Urinary bladder (tissue), 3 donors: ENCODE measurements at regions not wholly inside any gene's neighbourhood (a gene's known extent, or its start where the extent isn't known, plus 50 kb on each side); places are given as distances from the start of the nearest gene placed in this dataset.

ENCODE experiments used
- DNase-seq: peaks from one replicate; pipeline ENCODE4 v3.0.0-alpha.2; 2015; ENCODE audit errors: extremely low spot score
- H3K27ac ChIP-seq: one replicate; pipeline ENCODE4 v1.5.1; 2013; ENCODE audit warnings: low read depth, mild to moderate bottlenecking, moderate library complexity
- H3K36me3 ChIP-seq: one replicate; pipeline ENCODE4 v1.6.1; 2013; ENCODE audit warnings: mild to moderate bottlenecking, moderate library complexity; ENCODE audit not compliant: insufficient read depth
- H3K4me1 ChIP-seq: one replicate; pipeline ENCODE4 v1.6.1; 2013; ENCODE audit warnings: mild to moderate bottlenecking, moderate library complexity; ENCODE audit not compliant: insufficient read depth
- H3K4me3 ChIP-seq: one replicate; pipeline ENCODE4 v1.5.1; 2013; ENCODE audit warnings: low read depth, low read length
- WGBS: extraction: QIAGEN DNeasy Blood & Tissue Kit; methylation state at CpG from one replicate; pipeline ENCODE4 v1.1.7; 2013; 5-methylcytosine and 5-hydroxymethylcytosine counted together
- donor health status: healthy with polysubstance abuse.
- donor health status: healthy.

- H3K4me3 ChIP-seq, result no peak overlapping the region
- H3K27ac ChIP-seq, result no peak overlapping the region
- DNase-seq, result no peak
- H3K4me1 ChIP-seq, result no peaks in the 10 kb centered on the region
- 69% methylated on average over 1 of the region's 1 CpG for WGBS
- H3K36me3 ChIP-seq, result no peaks in the 10 kb centered on the region
Measured at GRCh38 chr1:30609999-30610345, 113.4 kb downstream of the MATN1 start.

DNA sequence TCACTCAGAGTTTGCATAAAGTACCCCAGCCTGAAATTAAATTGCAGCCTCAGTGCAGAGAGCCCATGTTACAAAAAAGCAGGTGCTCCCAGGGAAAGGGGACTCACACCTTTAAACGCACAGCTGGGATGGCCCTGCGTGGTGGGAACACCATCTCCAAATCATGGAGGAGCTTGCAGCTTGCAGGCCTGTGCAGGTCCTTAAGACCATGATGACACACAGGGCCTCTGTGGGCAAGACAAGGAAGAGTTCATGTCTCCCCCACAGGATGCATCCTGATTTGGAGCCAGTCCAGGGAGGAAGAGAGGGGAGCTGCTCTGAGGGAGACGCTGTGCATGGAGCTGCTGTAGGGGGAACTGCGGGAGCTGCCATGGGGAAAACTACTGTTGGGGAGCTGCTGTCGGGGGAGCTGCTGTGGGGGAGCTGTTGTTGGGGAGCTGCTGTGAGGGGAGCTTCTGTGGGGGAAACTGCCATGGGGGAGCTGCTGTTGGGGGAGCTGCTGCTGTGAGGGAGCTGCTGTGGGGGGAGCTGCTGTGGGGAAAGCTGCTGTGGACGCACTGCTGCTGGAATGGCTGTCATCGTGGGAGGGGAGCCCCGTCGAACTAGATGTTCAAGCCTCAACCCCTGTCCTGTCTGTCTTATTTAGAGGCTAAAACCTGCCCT lies 113.9 kb downstream of the MATN1 start:
- WGBS, result 68% methylated on average over 9 of the region's 9 CpGs
- no peak overlapping the region for H3K4me3 ChIP-seq

DNA sequence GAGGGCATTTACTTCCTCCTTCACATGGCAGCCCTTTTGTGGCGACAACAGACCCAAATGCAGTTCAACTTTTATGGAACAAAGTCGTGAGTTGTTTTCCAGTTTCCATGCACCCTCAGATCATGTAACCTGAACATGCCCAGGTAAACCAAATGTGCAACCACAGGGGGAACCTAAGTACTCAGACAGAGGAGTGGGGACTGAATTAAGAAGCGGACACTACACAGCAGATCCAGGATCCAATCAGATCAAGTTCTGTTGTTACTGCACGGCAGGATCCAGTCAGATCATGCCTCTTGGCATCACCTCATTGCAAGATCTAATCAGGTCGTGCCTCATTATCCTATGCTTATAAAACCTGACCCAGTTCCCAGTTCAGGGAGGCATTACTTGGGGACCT lies 115.7 kb downstream of the MATN1 start:
- Histone ChIP-seq H3K4me1 (no peaks in the 10 kb centered on the region), H3K36me3 (no peaks in the 10 kb centered on the region), H3K27ac (no peak overlapping the region), H3K4me3 (no peak overlapping the region)
- 64% methylated on average over 5 of the region's 5 CpGs for WGBS
- DNase-seq, result no peak

More for the DNA sequence above, 113.9 kb downstream of the MATN1 start:
- Histone ChIP-seq H3K27ac (no peak overlapping the region), H3K4me1 (no peaks in the 10 kb centered on the region), H3K36me3 (no peaks in the 10 kb centered on the region)
- no peak for DNase-seq

DNA sequence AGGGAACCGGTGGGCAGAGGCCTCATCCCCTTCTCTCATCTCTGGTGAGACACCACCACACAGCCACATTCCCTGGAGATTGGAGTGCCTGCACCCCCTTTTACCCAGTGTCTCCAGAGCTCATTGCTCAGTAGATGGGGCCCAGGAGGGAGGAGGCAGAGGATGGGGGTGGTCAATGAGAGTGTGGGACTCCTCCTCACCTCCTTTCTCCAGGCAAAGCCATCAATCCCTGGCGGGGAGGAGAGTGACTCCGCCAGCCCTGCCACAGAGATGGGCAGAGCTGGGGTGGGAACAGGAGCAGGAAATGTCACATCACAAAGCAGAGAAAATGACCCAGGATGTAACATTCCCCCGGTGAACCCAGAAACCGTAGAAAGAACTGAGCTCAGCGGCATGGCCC lies 117.2 kb downstream of the MATN1 start:
- H3K4me3 ChIP-seq, result no peak overlapping the region
- DNase-seq, result no peak
- H3K27ac ChIP-seq, result no peak overlapping the region
- WGBS, result 31% methylated on average over 6 of the region's 6 CpGs
- no peaks in the 10 kb centered on the region for H3K4me1 ChIP-seq
- no peaks in the 10 kb centered on the region for H3K36me3 ChIP-seq

- Histone ChIP-seq H3K27ac (no peak overlapping the region), H3K4me3 (no peak overlapping the region), H3K4me1 (no peaks in the 10 kb centered on the region), H3K36me3 (no peaks in the 10 kb centered on the region)
- WGBS, result 62% methylated on average over 8 of the region's 8 CpGs
- no peak for DNase-seq
Measured at GRCh38 chr1:30605441-30605920, 117.9 kb downstream of the MATN1 start.

GRCh38 chr1:30604801-30605440 lies 118.5 kb downstream of the MATN1 start:
- Histone ChIP-seq H3K4me1 (no peaks in the 10 kb centered on the region), H3K4me3 (no peak overlapping the region), H3K27ac (no peak overlapping the region), H3K36me3 (no peaks in the 10 kb centered on the region)
- DNase-seq, result no peak
- WGBS, result 82% methylated on average over 6 of the region's 6 CpGs

DNA sequence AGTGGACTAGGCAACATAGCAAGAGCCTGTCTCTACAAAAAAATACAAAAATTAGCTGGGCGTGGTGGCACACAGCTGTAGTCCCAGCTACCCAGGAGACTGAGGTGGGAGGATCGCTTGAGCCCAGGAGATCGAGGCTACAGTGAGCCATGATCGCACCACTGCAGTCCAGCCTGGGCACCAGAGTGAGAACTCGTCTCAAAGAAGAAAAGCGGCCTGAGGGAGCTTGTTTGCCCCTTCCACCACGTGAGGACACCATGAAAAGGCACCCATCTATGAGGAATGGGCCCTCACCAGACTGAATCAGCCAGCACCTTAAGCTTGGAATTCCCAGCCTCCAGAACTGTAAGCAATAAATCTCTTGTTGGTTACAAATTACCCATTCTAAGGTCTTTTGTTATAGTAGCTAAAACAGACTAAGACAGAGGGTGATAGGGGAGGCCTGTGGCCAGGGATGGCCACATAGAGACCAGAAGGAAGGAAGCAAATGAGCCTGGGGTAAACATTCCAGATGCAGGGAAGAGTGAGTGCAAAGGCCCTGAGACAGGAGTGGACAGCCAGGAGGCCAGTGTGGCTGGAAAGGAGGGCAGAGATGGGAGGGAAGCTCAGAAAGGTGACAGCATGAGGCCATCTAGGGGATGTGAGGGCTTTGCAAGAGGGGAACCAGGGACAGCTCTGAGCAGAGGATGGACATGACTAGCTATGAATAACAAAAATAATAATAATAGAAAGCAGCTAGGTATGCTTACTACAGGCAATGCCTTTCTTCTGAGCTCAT lies 120.1 kb downstream of the MATN1 start:
- Histone ChIP-seq H3K4me3 (no peak overlapping the region), H3K27ac (no peak overlapping the region), H3K36me3 (no peaks in the 10 kb centered on the region), H3K4me1 (no peaks in the 10 kb centered on the region)
- WGBS, result 74% methylated on average over 7 of the region's 7 CpGs
- no peak for DNase-seq

DNA sequence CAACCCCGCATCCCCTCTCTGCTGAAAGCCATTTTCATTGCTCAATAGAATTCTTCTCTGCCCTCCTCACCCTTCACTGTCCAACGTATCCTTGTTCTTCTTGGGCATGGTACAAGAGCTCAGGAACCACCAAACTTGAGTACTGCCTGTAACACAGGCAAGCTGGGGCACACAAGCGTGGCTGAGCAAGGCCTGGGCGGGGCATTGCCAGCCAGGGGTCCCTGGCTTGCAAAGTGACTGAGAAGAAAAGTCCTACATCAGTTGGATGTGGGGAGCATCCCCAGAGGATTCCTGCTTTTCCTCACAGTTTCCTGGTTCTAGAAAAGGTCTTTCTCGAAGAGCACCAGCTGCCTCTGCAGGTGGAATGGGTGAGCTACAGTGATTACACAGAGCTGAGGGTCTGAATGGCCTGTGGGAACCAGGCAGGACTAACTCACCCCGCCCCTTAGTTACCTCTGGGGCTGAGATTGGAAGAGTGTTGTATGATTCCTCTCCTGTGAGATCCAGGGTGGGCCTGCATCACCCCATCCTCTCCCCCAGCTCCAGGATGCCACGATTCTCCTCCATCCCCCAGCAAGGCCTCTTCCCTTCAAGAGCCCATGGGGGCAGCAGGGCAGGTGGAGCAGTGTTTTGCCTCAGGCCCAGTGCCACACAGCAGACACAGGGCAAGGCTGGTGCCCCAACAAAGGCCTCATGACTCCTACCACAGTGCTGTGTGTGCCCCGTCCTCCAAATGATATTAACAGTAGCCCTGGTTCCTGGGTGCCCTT lies 121.9 kb downstream of the MATN1 start:
- H3K4me1 ChIP-seq, result no peaks in the 10 kb centered on the region
- H3K36me3 ChIP-seq, result no peaks in the 10 kb centered on the region
- WGBS, result 80% methylated on average over 8 of the region's 8 CpGs
- H3K4me3 ChIP-seq, result no peak overlapping the region
- DNase-seq, result no peak
- H3K27ac ChIP-seq, result no peak overlapping the region

DNA sequence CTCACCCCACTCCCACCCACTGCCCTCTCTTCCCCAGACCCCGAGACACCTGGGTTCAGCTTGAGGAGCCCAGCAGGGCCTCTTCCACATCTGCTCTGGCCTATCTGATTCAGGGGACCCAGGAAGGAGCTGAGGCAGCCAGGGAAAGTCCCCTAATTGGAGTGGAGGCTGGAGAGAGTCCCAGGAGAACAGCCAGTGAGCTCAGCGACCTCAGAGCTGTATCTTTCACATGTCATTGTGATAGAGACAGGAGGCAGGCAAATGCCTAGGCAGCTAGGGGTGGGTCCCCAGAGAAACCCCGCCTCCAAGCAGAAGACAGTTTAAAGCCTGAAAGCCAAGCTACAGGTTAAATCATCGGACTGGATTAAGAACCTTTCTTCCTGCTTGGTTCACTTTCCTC lies 122.7 kb downstream of the MATN1 start:
- H3K4me1 ChIP-seq, result no peaks in the 10 kb centered on the region
- H3K4me3 ChIP-seq, result no peak overlapping the region
- no peak overlapping the region for H3K27ac ChIP-seq
- H3K36me3 ChIP-seq, result no peaks in the 10 kb centered on the region
- DNase-seq, result no peak
- WGBS, result 78% methylated on average over 4 of the region's 4 CpGs

DNA sequence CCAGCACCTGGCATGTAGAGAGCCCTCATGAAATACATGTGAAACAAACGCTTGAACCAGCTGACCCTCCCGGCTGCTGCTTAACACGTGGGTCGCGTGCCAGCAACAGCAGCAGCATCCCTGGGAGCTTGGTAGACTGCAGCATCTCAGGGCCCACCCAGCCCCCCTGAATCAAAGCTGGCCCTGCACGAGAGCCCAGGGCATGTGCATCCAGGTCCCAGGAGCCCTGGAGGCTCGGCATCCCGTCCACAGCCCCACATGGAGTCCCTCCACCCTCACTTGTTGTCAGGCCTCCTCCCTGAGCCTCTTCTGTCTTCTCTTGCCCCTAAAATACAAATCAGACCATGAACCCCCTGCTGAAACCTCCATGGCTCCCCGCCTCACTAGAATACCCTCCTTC lies 123.1 kb downstream of the MATN1 start:
- Histone ChIP-seq H3K36me3 (no peaks in the 10 kb centered on the region), H3K4me3 (no peak overlapping the region), H3K27ac (no peak overlapping the region), H3K4me1 (no peaks in the 10 kb centered on the region)
- no peak for DNase-seq
- 74% methylated on average over 9 of the region's 9 CpGs for whole genome bisulfite sequencing

DNA sequence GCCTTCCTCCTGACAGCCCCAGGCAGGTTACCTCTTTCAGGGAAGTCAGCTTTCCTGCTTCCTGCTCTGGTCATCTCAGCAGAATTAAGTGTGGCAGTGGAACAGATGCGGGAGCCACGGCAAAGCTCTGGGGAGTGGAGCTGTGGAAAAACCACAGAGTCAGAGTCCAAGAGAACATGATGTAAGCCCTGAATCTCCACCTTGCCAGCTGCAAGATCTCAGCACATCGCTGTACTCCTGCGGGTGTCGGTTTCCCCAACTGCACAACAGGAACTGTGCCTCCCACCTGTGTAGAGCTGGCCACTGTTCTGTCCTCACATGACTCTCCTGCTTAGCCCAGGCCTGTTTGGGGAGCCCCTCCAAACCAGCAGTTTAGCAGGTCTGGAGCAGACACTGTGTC lies 123.7 kb downstream of the MATN1 start:
- no peak for DNase-seq
- 75% methylated on average over 5 of the region's 5 CpGs for WGBS
- no peaks in the 10 kb centered on the region for H3K36me3 ChIP-seq

GRCh38 chr1:30598571-30599114 lies 124.7 kb downstream of the MATN1 start:
- no peak for DNase-seq
- no peak overlapping the region for H3K27ac ChIP-seq
- H3K4me3 ChIP-seq, result no peak overlapping the region
- H3K36me3 ChIP-seq, result no peaks in the 10 kb centered on the region
- no peaks in the 10 kb centered on the region for H3K4me1 ChIP-seq
- WGBS, result 85% methylated on average over 4 of the region's 4 CpGs

More for the DNA sequence above, 123.7 kb downstream of the MATN1 start:
- Histone ChIP-seq H3K4me1 (no peaks in the 10 kb centered on the region), H3K27ac (no peak overlapping the region), H3K4me3 (no peak overlapping the region)

- no peak overlapping the region for H3K27ac ChIP-seq
- 55% methylated on average over 6 of the region's 6 CpGs for WGBS
- no peak for DNase-seq
- no peak overlapping the region for H3K4me3 ChIP-seq
- H3K4me1 ChIP-seq, result no peaks in the 10 kb centered on the region
- H3K36me3 ChIP-seq, result no peaks in the 10 kb centered on the region
Measured at GRCh38 chr1:30597711-30598110, 125.7 kb downstream of the MATN1 start.
